ENCODE measurements at regions not wholly inside any gene's neighbourhood (a gene's known extent, or its start where the extent isn't known, plus 50 kb on each side); places are given as distances from the start of the nearest gene placed in this dataset.

DNA sequence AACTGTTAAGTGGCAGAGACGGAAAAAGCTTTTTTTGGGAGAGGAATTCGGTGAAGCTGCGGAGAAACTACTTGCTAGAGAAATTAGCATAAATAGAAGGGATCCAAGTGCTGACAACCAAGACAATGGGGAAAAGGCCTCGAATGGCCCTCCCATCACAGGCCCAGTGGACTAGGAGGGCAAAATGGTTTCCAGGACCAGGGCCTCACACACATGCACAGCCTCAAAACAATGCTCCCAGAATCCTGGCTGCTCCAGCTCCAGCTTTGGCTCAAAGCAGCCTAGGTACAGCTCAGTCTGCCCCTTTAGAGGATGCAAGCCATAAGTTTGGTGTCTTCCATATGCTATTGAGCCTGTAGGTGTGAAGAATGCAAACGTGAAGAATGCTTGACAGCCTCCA lies 388.2 kb downstream of the OTOL1 start:
- DNase-seq (ENCODE audit: extremely low spot score in 2 of 2) = no peak
- no peaks in the 10 kb centered on the region for H3K4me1 ChIP-seq
- no peaks in the 10 kb centered on the region for H3K9me3 ChIP-seq
- no peak overlapping the region for H3K27ac ChIP-seq
- H3K36me3 ChIP-seq = no peaks in the 10 kb centered on the region
- H3K4me3 ChIP-seq = no peak overlapping the region
- TF ChIP-seq, protein P1, sequence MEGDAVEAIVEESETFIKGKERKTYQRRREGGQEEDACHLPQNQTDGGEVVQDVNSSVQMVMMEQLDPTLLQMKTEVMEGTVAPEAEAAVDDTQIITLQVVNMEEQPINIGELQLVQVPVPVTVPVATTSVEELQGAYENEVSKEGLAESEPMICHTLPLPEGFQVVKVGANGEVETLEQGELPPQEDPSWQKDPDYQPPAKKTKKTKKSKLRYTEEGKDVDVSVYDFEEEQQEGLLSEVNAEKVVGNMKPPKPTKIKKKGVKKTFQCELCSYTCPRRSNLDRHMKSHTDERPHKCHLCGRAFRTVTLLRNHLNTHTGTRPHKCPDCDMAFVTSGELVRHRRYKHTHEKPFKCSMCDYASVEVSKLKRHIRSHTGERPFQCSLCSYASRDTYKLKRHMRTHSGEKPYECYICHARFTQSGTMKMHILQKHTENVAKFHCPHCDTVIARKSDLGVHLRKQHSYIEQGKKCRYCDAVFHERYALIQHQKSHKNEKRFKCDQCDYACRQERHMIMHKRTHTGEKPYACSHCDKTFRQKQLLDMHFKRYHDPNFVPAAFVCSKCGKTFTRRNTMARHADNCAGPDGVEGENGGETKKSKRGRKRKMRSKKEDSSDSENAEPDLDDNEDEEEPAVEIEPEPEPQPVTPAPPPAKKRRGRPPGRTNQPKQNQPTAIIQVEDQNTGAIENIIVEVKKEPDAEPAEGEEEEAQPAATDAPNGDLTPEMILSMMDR (IDR thresholded peaks at IDR 0.05) = no peak
- no peak for TF ChIP-seq POLR2A (IDR thresholded peaks at IDR 0.05)
- TF ChIP-seq POLR2AphosphoS5 (IDR thresholded peaks at IDR 0.05; ENCODE audit: insufficient read depth in 1 of 2, low read depth in 1 of 2) = no peak
- H3K27me3 ChIP-seq = no peaks in the 10 kb centered on the region
- intact Hi-C loops (cut with DNase I) = no loop called here

DNA sequence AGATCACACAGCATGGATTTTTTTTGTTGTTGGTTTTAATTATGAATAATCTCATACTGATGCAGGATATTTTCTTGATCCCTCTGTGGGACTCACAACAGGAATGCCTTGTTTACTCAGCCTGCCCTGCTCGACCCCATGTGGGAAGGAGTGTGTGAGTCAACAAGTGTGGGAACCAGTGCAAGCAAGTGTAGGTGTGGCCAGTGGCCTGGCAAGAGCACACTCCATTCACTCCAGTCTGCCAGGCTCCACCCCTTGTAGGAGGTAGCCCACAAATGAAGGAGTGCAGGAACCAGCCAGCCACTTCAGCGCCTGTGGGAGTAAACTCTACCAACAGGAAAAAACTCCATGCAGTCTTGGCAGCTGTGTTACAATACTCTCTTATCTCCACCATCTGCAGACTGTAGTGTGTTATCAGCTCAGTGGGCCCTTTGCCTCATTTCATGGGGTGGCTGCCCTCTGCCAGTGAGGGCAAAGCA lies 393.6 kb downstream of the OTOL1 start:
- Histone ChIP-seq H3K4me1 (no peaks in the 10 kb centered on the region), H3K27ac (no peak overlapping the region), H3K27me3 (no peaks in the 10 kb centered on the region), H3K9me3 (no peaks in the 10 kb centered on the region), H3K36me3 (no peaks in the 10 kb centered on the region), H3K4me3 (no peak overlapping the region)
- no peak for DNase-seq (ENCODE audit: extremely low spot score in 2 of 2)
- intact Hi-C loops (cut with DNase I) = no loop called here
- TF ChIP-seq POLR2AphosphoS5 (IDR thresholded peaks at IDR 0.05; ENCODE audit: insufficient read depth in 1 of 2, low read depth in 1 of 2) (no peak), POLR2A (IDR thresholded peaks at IDR 0.05) (no peak)
- TF ChIP-seq, protein P1 (IDR thresholded peaks at IDR 0.05) = no peak

DNA sequence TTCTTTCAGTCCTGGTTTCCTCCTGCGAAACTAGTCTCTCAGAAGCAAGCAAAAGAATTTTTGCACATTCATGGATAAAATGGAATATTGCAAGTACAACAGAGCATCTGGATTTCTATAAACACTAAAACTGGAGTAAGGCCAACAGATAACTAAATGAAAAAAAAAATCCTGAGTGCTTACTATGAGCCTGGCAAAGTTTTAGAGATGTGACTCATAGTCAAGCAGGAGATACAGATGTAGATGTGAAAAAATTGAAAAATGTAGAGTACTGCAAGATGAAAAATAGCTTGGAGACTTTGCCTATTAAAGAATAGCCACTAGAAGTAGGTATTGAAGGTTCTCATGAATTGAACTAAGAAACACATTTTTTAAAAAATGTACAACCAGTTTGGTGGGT lies 397.4 kb downstream of the OTOL1 start:
- intact Hi-C loops (cut with DNase I) = no loop called here
- TF ChIP-seq POLR2A (IDR thresholded peaks at IDR 0.05) (no peak), POLR2AphosphoS5 (IDR thresholded peaks at IDR 0.05; ENCODE audit: insufficient read depth in 1 of 2, low read depth in 1 of 2) (no peak)
- TF ChIP-seq, protein P1 (IDR thresholded peaks at IDR 0.05) = no peak
- no peak overlapping the region for H3K27ac ChIP-seq
- DNase-seq (ENCODE audit: extremely low spot score in 2 of 2) = no peak
- no peaks in the 10 kb centered on the region for H3K36me3 ChIP-seq
- no peaks in the 10 kb centered on the region for H3K4me1 ChIP-seq
- H3K27me3 ChIP-seq = no peaks in the 10 kb centered on the region
- no peak overlapping the region for H3K4me3 ChIP-seq
- H3K9me3 ChIP-seq = no peaks in the 10 kb centered on the region

DNA sequence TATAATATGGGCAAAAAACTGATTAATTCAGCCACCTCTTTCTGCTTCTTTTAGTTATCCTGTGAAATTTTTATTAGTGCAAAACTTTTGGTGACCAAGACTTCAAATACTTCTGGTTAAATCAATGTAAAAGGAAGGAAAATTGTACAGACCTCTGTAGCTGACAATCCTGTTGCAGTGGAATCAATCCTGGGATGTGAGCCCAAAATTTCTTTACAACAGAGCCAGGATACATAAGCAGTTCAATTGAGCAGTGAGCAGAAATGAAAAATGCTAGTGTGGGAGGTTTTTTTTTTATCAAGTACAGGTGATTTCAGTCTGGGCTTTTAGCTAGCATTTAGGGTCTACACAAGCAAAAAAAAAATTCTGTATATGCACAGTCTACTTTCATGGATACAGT lies 398.0 kb downstream of the OTOL1 start:
- no peak for DNase-seq (ENCODE audit: extremely low spot score in 2 of 2)
- Histone ChIP-seq H3K9me3 (no peaks in the 10 kb centered on the region), H3K36me3 (no peaks in the 10 kb centered on the region), H3K4me1 (no peaks in the 10 kb centered on the region), H3K27ac (no peak overlapping the region), H3K4me3 (no peak overlapping the region), H3K27me3 (no peaks in the 10 kb centered on the region)
- no peak for TF ChIP-seq POLR2A (IDR thresholded peaks at IDR 0.05)
- TF ChIP-seq, protein P1 (IDR thresholded peaks at IDR 0.05) = no peak
- no peak for TF ChIP-seq POLR2AphosphoS5 (IDR thresholded peaks at IDR 0.05; ENCODE audit: insufficient read depth in 1 of 2, low read depth in 1 of 2)
- intact Hi-C loops (cut with DNase I) = no loop called here

DNA sequence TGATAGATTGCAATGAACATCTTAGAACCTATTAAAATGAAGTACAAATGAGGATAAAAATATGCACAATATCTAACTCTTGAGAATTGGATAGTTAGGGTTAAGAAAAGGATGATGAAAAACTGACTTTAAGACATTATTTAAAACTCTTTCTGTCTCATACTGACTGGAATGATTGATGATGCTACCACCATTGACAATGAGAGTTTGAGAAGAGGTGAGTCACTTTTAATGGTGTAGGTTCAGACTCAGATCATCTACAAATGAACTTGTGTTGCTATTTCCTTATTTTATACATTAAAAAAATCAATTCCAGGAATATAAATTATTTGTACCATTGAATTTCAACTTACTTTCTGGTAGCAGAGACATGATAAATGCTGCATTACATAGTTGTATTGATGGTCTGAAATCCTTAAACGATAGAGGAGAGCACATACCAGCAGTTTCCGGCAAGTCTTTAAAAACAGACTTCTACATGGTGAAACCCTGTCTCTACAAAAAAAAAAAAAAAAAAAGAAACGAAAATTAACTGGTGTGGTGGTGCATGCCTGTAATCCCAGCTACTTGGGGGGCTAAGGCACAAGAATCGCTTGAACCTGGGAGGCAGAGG lies 409.0 kb downstream of the OTOL1 start:
- Histone ChIP-seq H3K4me3 (no peak overlapping the region), H3K4me1 (no peaks in the 10 kb centered on the region), H3K27me3 (no peaks in the 10 kb centered on the region), H3K36me3 (no peaks in the 10 kb centered on the region), H3K27ac (no peak overlapping the region), H3K9me3 (no peaks in the 10 kb centered on the region)
- no peak for TF ChIP-seq POLR2AphosphoS5 (IDR thresholded peaks at IDR 0.05; ENCODE audit: insufficient read depth in 1 of 2, low read depth in 1 of 2)
- TF ChIP-seq POLR2A (IDR thresholded peaks at IDR 0.05) = no peak
- TF ChIP-seq, protein P1 (IDR thresholded peaks at IDR 0.05) = no peak
- intact Hi-C loops (cut with DNase I) = no loop called here
- no peak for DNase-seq (ENCODE audit: extremely low spot score in 2 of 2)
